NCI-H187 (cell line): ENCODE measurements at regions not wholly inside any gene's neighbourhood (a gene's known extent, or its start where the extent isn't known, plus 50 kb on each side); places are given as distances from the start of the nearest gene placed in this dataset.
A peak's percentile ranks its signal among the peaks of the same experiment; 100 is the strongest.

ENCODE experiments used
- DNase-seq, 2 experiments: peaks; one replicate each; lab custom pipeline; 2025; lab: John Stamatoyannopoulos, UW

DNA sequence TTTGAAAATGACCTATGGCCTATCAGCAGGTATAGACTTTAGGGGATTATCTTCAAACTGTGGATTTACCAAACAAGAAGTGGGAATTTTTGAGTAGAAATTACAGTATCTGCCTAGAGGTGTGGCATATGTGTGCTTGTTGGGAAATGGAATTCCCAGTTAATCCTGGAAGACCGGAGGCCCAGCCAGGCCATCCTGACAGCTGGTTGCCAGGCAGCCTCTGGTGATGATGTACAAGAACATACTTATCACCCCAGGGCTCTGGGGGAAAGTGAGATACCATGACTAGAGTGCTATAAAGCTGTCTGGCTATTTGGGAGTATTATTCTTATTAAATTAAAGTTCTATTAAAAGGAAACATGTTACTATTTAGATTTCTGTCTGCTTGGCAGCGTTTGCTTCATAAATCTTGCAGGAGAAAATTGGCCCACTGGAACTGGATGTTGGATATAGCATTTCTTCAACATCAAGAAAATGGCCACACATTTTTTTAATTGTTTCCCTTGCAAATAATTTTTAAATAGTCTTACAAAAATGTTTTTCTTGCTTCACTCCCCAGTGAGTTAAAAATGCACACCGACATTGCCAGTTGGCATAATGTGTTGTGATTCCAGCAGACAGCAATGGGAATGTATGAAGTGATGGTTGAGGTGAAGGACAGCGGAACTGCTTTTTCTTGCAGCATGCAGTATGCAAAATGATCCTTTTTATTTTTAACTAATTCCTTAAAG lies 187.8 kb downstream of the MYLK4 start:
- DNase-seq = no peak

DNA sequence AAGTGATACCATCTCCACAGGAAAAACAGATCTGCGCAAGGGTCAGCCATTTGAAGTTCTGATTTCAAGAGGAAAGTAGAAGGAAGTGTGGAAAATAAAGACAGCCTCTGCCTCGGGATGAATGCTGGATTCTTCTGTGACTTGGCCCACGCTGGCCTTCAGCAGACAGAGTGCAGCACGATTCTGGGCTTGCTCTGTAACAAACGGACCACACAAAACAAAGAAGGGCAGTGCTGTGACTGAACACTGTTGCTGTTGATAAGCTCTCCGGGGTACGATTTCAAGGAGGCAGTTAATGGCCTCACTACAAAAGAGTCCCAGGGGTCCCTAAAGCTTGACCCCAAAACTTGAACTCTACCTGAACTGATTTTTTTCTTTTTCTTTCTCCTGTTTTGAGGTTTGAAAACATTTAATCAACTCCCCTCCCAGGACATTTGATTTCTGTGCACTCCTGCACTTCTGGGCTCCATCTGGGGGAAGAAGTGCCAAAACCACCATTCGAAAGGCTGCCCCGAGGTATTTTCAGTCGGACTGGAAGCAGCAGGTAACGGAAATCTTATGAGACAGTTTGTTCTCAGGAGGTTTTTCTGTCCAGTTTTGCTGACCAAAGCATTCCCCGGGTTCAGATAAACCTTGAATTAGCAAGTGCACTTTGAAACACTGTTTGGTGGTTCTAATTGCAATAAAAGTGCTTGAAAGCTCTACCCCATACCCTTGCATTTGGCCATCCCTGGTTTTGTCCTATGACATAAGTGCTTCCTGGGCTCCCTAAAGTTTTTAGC lies 189.6 kb downstream of the MYLK4 start:
- no peak for DNase-seq

DNA sequence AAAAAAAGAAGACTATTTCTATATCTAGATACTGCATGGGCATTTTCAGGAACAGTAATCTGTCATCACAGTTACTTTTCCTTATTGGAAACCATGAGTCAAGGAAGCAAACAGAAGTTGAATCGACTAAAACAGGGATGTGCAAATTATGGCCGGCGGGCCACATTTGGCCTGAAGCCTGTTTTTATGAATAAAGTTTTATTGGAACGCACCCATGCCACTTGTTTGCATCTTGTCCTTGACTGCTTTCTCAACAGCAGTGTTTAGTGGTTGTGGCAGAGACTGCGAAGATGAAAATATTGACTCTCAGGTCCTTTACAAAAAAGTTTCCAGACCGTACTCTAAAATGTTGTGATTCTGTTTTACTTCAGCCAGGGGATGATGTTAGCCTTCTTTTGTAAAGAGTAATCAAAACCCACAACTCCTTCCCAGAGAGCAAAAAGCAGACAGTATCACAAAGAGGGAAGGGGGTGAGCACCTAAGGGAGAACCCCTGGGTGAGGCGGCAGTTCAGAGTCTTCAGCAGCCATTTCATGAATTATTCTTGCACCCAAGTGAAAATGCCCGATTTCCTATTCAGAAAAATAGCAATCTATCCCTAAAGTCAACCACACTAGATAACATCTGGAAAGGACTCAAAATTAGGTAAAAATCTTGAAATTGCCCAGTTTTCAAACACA lies 190.4 kb downstream of the MYLK4 start:
- no peak for DNase-seq

DNA sequence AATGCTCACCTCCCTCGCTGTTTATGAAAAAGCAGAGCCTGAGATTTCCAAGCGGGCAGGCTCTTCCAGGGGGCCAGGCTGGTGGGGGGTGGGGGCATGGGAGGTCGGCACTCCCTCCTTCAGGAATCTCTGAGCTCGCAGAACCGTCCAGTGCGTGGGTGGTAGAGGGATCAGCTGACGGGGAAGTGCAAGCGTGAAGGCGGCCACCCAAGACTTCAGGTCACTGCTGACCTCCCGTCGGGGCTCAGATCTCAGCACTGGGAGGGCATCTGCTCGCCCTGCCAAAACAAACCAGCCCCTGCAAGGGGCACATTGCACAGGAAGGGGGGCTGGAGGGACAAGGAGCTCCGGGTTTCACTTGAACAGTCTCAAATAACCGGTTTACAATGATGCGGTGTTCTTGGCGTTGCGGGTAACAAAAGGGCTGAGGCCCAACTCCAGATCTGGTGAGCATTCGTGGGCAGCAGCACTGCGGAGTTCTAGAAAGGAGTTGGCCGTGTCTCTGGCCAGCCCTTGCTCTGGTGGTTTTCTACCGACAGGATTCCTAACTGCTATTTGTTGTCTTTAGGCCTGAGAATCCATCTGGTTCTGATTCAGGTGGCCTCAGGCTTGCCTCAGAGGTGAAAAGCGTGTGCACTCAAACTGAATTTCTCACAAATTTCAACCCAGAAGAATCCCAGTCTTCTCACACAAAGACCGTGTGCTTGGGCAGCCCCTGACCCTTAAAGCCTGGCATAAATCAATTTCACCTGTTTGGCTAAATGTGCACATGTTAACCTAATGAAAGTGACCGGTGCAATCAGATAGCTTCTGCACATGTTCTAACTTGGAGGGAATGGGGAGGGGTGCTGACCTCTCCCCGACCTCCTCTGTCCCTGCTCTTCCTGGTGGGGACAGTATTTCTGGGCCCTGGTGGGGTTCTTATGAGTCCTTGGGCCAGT lies 191.6 kb downstream of the MYLK4 start:
- DNase-seq = no peak

DNA sequence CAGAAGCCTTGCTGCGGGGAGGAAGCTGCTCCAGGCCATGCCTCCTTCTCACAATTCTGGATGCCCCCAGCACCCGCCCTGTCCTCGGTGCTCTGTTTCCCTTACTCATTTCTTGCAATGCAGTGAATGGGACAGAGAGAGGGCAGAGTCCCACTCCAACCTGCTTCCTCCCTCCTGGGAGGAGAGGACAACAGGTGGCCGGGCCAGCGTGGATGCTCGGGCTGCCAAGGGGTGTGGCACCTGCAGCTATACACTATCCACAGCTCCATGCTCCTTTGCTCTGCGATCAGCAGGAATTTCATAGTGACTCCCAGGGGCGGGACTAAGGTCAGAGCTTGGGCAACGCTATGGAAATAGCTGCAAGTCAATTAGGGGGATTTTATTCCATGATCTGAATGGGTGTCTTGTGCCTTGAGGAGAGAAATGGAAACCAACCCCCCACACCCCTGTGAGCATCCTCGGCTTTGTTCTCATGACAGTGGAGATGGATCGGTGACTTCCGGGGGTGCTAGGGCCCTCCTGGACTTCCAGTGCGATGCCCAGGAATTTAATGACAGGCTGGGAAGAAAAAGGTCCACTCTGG lies 192.5 kb downstream of the MYLK4 start:
- no peak for DNase-seq

DNA sequence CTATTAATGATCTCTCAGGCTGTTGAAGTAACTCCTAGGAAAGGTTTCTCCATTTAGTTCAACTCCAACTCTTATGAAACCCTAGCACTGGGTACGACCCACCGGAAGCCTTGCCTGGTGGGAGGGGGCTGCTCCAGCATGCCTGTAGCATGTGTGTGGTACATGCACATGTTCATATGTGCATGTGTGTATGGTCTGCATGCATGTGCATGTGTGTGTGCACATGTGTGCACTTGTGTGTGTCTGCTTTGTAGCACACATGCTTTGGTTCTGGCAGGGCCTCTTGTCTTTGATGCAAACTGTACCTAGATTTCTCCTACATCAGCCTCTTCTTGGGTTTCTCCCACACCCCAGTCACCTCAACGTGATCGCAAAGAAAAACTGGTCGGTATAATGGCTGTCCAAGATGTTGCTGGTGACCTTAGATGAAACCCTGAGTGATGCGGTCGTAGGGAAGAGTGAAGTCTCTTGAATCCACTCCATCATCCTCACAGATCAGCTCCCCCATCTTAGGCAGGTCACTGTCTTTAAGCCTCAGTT lies 193.5 kb downstream of the MYLK4 start:
- DNase-seq = no peak

DNA sequence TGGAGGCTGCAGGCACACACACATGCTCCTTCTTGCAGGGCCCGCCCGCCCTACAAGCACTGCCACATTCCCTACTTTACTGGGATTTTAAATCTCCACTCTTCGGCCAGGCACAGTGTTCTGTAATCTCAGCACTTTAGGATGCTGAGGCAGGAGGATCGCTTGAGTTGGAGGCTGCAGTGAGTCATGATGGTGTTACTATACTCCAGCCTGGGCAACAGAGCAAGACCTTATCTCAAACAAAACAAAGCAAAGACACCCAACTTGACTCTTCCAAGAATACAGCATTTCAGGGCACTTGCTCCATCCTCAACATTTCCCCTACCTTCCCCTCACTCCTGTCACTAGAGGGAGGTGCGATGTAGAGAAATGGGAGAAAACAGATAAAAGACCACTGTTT lies 194.0 kb downstream of the MYLK4 start:
- no peak for DNase-seq

DNA sequence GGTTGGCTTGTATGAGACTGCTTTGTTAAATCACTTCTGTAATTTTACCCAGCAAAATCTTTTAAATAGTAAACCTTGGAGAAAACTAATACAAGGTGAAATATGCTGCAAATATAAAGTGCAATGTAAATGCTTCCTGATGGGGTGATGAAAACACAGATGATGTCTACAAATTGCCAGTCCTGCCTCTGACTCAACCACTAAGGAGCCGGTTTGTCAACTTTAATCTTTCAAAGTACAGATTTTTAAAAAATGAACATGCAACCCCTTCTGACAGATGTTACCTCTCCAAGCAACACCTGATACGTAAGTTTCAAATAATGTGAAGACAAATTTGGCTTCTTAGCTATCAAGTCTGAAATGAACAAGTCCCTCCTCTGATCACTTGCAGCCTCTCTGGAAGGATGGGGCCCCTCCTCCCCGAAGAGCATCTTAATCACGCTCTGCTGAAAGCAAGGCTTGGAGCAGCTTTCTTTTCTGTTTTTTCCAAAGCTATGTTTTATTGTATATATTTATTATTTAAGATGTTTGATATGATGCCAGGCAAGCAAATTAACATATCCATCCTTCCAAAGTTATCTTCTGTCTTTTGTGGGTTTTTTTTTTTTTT lies 196.0 kb downstream of the MYLK4 start:
- DNase-seq = no peak

DNA sequence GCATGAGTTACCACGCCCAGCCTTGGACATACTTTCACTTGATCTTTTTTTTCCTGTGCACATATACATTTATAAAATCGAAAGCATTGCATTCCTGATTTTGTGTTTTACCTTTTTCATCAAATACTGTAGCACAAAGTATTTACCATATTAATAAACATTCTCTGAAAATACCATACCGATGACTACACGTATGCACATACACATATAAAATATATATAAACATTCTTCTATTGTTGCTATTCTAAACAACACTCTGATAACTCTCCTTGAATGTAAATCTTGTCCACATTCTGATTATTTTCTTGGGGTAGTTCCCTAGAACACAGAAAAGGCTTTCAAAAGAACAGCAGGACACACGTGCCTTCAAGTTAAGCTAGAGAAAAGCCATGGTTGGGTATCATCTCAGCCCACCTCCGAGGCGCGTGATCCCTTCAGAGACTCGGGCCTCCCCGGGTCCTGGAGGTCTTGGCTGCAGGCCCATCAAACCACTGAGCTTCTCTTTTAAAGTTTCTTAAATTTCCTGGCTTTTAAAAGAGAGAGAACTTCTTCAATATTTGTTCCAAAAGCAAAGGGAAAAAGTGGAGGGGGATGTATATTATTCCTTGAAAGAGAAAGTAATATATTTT lies 198.1 kb downstream of the MYLK4 start:
- DNase-seq = no peak

DNA sequence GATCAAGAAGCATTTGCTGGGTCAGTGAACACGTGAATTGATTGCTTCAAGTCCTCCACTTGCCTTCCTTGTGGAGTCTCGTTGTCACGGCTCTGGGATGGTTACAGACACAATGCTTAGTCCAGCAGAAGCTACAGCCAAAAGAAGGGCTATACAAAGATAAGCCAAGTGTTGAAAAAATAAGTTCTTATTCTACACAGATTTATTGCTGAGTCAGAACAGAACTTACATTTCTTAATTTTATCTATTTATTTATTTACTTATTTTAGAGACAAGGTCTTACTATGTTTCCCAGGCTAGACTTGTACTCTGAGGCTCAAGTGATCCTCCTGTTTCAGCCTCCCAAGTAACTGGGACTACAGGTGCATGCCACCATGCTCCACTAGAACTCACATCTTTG lies 199.0 kb downstream of the MYLK4 start:
- DNase-seq = no peak

DNA sequence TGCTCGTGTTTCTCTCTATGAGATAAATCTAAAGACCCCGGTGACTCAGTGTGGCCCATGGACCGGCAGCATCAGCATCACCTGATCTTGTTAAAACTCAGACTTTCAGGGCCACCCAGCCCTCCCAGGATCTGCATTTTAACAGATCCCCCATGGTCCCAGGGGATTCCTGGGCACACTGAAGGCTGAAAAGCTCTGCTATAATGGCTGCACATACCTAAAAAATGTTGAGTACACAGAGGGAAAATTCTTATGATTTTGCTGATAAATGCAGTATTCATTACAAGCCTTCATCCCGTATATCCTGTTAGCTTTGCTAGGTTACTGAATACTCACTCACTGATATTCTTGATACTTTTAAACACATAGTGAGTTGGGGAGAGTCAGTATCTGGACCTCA lies 200.5 kb downstream of the MYLK4 start:
- no peak for DNase-seq

DNA sequence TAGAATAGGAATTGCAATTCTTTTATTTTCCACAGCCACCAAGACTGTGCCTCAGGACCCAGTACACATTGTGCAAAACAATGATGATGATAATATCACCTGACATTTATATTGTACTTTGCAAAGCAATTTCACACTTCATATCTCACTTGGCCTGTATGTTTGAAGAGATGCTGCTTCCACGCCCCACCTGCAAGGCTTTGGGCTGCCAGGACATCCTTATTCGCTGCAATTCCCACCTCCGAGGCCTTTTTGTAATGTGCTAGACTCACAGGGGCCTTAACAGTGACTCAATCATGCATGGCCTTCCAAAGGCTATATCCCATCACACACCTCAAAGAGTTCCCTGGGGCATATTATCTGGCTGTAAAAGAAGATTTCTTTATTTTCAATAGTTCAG lies 200.9 kb downstream of the MYLK4 start:
- no peak for DNase-seq

DNA sequence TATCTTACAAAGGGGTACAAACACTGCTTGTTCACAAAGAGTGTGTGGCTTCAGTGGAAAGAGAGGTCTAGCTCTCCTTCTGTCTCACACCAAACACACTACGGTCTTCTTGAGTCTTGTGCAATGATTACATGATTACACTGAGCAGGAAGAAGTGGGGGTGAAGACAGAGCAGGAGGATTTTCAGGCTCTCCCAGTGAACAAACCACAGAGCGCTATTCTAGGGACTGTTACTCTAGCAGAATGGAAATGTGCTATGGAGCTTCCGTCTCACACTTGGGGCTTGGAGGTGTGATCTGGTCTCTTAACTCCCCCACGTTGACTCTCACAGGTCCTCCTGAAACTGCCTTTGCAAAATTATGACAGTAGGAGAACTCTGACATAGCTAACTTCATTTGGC lies 203.4 kb downstream of the MYLK4 start:
- no peak for DNase-seq

DNA sequence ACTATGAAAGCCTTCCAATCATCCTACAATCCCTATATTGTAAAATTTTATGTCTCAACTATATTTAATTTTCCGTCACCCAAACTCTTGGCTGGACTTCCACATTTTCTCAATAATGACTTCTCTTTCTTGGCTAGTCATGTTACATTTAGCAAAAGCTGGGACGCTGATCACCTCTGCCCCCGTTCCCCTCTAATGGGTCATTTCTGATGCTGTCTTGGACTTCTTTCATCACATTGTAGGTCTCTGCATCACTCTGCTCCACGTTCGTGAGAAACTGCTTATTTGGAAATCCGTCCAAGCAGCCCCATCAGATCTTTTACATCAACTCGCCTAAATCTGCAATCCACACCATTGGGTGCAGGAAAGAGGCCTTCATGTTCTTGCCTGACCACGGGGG lies 203.8 kb downstream of the MYLK4 start:
- no peak for DNase-seq

DNA sequence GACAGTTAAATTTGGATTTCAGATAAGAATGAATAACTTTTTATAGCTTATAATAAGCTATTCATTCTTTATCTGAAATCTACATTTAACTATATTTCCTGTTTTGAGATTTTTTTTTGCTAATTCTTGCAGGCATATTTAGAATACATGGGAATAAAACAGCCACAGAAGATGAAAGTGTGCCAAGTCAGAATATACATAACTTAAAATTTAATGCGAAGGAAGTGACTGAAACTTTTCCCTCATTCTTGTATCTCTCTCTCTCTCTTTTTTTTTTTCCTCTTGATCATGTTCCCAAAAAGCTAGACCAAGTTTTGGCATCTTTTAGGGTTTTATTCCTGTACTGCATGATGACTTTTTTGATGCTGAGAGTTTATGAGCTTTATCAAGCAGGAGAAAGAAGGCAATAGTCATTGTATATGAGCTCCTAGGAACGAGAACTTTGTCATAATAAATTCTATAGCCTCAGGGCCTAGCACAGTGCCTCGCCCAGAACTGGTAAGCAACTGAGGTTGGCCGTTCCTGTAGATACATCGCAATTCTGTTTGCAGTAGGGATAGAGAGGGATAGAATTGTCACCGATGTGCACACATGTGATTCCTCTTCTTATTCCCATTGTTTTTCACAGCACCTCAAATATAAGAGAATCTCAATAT lies 205.2 kb downstream of the MYLK4 start:
- DNase-seq = no peak

DNA sequence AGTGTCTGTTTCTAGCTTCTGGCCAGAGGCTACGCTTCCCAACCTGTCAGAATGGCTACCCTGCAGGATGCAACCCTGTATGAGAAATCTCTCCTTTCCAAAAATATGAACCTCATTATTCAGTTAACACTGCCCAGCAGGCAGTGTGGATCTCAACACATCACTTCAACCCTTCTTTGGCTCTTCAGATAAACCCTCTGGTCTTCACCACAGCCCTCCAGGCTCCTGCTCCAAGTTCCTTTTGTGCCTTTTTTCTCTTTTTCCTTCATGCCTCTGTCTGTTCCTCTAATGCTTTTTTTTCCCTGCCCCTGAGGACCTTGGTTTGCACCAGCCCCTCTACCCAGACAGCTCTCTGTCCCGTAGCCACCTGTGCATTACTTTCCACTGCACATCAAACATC lies 207.4 kb downstream of the MYLK4 start:
- no peak for DNase-seq

DNA sequence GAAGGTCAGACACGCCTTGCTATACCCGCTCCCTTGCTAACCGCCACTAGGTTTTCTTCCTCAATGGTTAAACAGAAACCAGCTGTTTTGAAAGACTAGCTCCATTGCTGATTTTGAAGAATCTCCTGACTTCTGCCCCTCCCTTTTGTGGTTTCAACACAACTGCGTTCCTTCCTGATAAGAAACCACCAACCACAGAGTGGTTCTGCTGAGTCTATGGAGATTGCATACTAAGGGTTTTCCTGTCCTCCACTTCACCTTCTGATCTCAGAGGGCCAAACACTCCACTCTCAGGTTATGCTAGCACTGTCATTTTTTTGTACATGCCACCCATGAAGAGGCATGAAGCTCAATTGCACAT lies 207.9 kb downstream of the MYLK4 start:
- DNase-seq = peak; percentile 49 to 62

DNA sequence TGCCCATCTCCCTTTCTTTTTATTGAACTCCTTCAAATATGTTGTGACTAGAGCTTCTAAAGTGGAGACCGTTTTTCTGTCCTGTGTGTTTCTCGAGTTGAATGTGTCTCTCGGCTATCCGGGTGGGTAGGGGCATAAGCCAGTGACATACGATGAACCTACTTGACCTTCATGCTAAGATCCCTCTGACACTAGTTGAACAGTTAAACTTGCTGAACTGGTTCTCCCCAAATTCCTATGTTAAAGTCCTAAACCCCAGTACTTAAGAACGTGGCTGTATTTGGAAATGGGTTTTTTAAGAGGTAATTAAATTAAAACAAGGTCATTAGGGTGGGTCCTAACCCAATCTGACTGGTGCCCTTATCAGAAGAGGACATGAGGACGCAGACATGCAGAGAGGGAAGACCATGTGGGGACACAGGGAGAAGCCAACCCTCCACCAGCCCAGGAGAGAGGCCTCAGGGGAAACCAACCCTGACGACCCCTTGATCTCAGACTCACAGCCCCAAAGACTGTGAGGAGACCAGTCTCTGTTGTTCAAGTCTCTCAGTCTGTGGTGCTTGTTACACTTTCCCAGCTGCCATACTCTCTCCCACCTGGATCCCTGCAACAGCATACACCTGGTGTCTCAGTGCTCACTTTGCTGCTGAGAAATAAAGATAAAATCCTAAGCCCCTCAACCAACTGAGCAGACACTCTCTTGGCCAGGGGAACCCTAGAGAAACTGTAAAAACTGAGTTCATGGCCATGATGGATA lies 208.4 kb downstream of the MYLK4 start:
- DNase-seq = no peak

DNA sequence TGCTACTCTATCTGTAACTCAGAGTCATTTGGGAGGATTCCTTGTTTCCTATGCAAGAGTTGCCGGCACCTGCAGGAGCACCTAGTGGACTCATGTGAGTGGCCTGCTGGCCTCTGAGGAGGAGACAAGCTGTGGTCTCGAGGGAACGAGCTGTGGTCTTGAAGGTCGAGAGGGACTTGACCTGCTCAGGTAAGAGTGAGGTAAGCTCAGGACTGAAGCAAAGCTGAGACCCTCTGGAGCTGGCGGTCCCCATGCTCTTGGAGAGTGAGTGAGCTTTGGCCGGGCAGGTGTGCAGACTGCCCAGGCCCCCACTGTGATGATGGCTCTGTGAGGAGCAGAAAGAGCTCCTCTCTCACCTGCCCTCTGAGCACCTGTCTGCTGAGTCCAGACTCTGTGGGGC lies 214.3 kb downstream of the MYLK4 start:
- no peak for DNase-seq
